ENCODE measurements at regions not wholly inside any gene's neighbourhood (a gene's known extent, or its start where the extent isn't known, plus 50 kb on each side); places are given as distances from the start of the nearest gene placed in this dataset.

DNA sequence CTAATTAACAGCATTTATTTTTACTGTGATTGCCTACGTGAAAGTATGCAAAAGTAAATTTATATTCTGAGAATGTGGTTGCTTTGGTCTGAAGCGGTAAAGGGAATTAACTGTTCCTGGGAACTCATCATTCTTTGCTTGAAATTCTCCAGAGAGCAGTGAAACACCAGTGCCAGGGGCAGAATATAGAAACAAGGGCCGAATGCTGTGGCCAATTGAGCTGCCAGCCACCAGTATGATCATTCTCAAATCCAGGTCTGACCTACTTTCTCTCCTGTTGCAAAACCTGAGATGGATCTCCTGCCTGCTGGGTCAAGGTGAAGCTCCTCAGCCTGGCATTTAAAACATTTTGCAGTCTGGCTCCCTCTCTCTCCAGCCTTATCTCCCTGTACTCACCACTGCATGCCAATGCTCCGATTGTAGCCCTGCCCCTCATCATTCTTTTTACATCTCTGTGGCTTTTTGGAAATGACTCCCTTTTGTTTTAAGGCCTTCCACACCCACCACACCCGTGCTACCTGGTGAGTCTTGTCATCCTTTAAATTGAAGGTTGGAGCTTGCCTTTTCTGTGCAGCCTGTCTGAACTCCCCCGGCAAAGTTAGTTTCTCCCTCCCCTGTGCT is 94.5 kb upstream of the TMEM178A start (continued):
- TF ChIP-seq RBAK (CRISPR knock-in tag; IDR thresholded peaks at IDR 0.05) (no peak), NR2F6 (IDR thresholded peaks at IDR 0.05) (no peak), NR2F6 (CRISPR knock-in tag; IDR thresholded peaks at IDR 0.05) (peak; percentile 37; the same call in 1 of the 2 replicates), ZFP36L1 (CRISPR knock-in tag; IDR thresholded peaks at IDR 0.05) (no peak)

GRCh38 chr2:39573276-39573675 is 92.4 kb upstream of the TMEM178A start:
- no peak for FAIRE-seq

More at GRCh38 chr2:39573276-39573675, 92.4 kb upstream of the TMEM178A start:
- intact Hi-C loops (cut with micrococcal nuclease; ENCODE audit: unreplicated experiment) (no loop called here), in situ Hi-C loops (cut with HindIII; ENCODE audit: extremely low pct_ligation_motif_present, low pct_unique_long_range_greater_than_20kb) (no loop called here)
- Histone ChIP-seq H3K9ac (ENCODE audit: insufficient read depth, low read depth, low read length) (no peak overlapping the region), H3K4me3 (replicated peaks in 1 of 3; ENCODE audit: insufficient read depth in 1 of 3, low read depth in 2 of 3, low read length in 3 of 3) (no peak overlapping the region), H3K9me3 (ENCODE audit: low read length) (no peaks in the 10 kb centered on the region), H3K4me1 (ENCODE audit: insufficient read depth, low read length) (peaks cover 38% of the 10 kb centered on the region), H3K27me3 (ENCODE audit: control insufficient read depth in 1 of 2, insufficient read depth in 2 of 2, low read length in 2 of 2) (no peaks in the 10 kb centered on the region), H4K20me1 (ENCODE audit: insufficient read depth, low read length) (no peaks in the 10 kb centered on the region), H3K27ac (ENCODE audit: extremely low read length, insufficient read depth, low read length) (no peak overlapping the region), H3K79me2 (ENCODE audit: insufficient read depth, low read length) (no peaks in the 10 kb centered on the region), H2AFZ (ENCODE audit: low read length) (no peak overlapping the region), H3K36me3 (replicated peaks in 1 of 2; ENCODE audit: control insufficient read depth in 1 of 2, insufficient read depth in 2 of 2, low read length in 2 of 2) (peaks cover 0 to 3% of the 10 kb centered on the region in 2 experiments; a peak in 1 of 5 replicates), H3K4me2 (ENCODE audit: low read depth, low read length) (no peak overlapping the region)
- WGBS (ENCODE audit: low lambda C conversion rate), result 98% methylated on average over 1 of the region's 1 CpG
- BruUV-seq (replicated peaks), result no TSS peak
- ChIA-PET POLR2A (no interaction called here), CTCF (ENCODE audit: low intra/inter-chr PET ratio, low total read pairs) (no interaction called here)
- DNase-seq (ENCODE audit: low spot score) (no peak), ATAC-seq (no peak)
- TF ChIP-seq FLYWCH1 (CRISPR knock-in tag; IDR thresholded peaks at IDR 0.05) (no peak), CHD4 (IDR thresholded peaks at IDR 0.05; ENCODE audit: borderline replicate concordance, low read length) (no peak), ZFP41 (CRISPR knock-in tag; IDR thresholded peaks at IDR 0.05; ENCODE audit: borderline replicate concordance) (no peak), ZNF407 (CRISPR knock-in tag; IDR thresholded peaks at IDR 0.05; ENCODE audit: not compliant biosample characterization) (no peak), ZNF563 (CRISPR knock-in tag; IDR thresholded peaks at IDR 0.05) (no peak), DBP (CRISPR knock-in tag; IDR thresholded peaks at IDR 0.05; ENCODE audit: not compliant biosample characterization) (no peak)
